ENCODE measurements at regions not wholly inside any gene's neighbourhood (a gene's known extent, or its start where the extent isn't known, plus 50 kb on each side); places are given as distances from the start of the nearest gene placed in this dataset.

DNA sequence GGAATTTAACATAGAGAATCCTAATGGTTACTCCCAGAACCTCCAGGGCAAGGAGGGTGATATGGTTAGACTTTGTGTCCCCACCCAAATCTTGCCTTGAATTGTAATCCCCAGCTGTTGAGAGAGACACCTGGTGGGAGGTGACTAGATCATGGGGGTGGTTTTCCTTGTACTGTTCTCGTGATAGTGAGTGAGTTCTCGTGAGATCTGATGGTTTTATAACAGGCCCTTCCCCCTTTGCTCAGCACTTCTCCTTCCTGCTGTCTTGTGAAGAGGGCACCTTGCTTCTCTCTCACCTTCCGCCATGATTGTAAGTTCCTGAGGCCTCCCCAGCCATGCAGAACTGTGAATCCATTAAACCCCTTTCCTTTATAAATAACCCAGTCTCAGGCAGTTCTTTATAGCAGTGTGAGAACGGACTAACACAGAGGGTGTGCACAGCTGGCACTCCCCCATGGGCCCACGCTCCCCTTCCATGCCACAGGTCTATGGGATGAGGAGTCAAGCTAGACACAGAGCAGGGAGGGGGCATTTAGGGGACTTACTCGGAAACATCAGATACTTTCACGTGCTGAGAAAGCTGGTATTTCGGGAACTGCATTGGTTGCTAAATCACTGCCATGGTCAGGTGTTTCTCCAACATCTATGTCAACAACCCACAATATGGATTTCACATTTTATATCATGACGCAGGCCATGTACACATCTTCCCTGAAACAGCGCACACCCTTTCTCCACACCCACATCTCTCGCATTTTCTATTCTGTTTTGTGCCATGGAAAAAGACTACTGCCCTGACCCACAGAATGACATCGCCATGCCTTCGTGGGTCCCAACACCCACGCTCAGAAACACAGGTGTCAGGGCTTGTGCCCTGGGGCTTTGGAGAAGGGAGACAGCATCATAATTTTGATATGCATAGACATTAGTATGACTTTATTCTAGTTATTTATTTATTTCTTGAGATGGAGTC lies 199.1 kb upstream of the GSE1 start:
- Histone ChIP-seq H3K4me3 (no peak overlapping the region), H3K36me3 (replicated peaks in 1 of 2; ENCODE audit: insufficient read depth in 1 of 2, low read depth in 2 of 2) (no peaks in the 10 kb centered on the region), H3K27me3 (no peaks in the 10 kb centered on the region), H3K27ac (no peak overlapping the region), H3K4me1 (peaks cover 4% of the 10 kb centered on the region), H3K9me3 (no peaks in the 10 kb centered on the region)
- intact Hi-C loops (cut with DNase I): no loop called here
- ATAC-seq (no peak), DNase-seq (no peak)
- TF ChIP-seq POLR2A (IDR thresholded peaks at IDR 0.05): no peak
- TF ChIP-seq, protein P1, sequence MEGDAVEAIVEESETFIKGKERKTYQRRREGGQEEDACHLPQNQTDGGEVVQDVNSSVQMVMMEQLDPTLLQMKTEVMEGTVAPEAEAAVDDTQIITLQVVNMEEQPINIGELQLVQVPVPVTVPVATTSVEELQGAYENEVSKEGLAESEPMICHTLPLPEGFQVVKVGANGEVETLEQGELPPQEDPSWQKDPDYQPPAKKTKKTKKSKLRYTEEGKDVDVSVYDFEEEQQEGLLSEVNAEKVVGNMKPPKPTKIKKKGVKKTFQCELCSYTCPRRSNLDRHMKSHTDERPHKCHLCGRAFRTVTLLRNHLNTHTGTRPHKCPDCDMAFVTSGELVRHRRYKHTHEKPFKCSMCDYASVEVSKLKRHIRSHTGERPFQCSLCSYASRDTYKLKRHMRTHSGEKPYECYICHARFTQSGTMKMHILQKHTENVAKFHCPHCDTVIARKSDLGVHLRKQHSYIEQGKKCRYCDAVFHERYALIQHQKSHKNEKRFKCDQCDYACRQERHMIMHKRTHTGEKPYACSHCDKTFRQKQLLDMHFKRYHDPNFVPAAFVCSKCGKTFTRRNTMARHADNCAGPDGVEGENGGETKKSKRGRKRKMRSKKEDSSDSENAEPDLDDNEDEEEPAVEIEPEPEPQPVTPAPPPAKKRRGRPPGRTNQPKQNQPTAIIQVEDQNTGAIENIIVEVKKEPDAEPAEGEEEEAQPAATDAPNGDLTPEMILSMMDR (IDR thresholded peaks at IDR 0.05): no peak
- 94 to 95% methylated on average over 14 of the region's 14 CpGs for WGBS, 2 donors

DNA sequence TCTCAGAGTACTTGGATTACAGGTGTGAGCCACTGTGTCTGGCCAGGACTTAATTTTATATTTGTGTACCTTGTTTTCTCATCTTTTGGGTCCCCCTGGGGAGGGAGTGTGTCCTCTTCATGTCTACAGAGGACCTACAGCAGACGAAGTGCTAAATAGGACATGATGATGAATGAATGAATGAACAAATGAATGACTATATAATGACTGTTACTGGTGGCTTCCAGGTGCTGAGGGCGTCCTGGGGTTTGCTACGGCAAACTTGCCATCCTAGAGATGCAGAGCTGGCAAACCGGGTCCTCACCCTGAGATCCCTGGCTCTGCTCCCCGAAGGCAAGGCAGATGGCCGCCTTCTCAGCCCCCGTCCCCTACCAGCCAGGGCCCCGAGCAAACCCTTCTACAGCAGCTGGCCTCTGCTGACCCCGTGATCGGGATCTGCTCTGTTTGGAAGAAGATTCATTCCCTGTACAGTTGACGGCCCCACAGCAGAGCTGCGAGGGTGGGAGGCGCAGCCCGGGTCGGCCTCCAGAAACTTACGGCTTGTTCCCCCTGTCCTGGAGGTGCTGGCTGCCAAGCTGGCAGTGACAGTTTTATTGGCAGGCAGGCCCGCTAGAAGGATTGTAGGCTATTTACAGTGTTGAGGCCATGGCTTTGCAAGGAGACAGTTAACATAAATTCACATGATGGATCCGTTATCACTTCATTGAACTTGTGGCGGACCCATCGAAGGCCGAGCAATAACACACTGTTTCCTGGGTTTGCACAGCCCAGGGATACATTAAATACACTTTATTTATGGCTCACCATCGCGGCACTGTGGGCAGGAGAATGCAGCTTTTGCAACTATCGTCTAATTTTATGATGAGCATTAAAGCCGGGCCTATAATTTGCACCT lies 197.7 kb upstream of the GSE1 start:
- Histone ChIP-seq H3K4me3 (no peak overlapping the region), H3K27ac (no peak overlapping the region), H3K36me3 (replicated peaks in 1 of 2; ENCODE audit: insufficient read depth in 1 of 2, low read depth in 2 of 2) (no peaks in the 10 kb centered on the region), H3K9me3 (no peaks in the 10 kb centered on the region), H3K4me1 (peaks cover 6% of the 10 kb centered on the region), H3K27me3 (no peaks in the 10 kb centered on the region)
- intact Hi-C loops (cut with DNase I): no loop called here
- 69 to 72% methylated on average over 22 to 25 of the region's 25 CpGs for WGBS, 2 donors
- ATAC-seq: no peak
- DNase-seq: peak; percentile 2 to 35 (median 16)
- TF ChIP-seq POLR2A (IDR thresholded peaks at IDR 0.05): no peak
- TF ChIP-seq, protein P1 (IDR thresholded peaks at IDR 0.05): no peak

DNA sequence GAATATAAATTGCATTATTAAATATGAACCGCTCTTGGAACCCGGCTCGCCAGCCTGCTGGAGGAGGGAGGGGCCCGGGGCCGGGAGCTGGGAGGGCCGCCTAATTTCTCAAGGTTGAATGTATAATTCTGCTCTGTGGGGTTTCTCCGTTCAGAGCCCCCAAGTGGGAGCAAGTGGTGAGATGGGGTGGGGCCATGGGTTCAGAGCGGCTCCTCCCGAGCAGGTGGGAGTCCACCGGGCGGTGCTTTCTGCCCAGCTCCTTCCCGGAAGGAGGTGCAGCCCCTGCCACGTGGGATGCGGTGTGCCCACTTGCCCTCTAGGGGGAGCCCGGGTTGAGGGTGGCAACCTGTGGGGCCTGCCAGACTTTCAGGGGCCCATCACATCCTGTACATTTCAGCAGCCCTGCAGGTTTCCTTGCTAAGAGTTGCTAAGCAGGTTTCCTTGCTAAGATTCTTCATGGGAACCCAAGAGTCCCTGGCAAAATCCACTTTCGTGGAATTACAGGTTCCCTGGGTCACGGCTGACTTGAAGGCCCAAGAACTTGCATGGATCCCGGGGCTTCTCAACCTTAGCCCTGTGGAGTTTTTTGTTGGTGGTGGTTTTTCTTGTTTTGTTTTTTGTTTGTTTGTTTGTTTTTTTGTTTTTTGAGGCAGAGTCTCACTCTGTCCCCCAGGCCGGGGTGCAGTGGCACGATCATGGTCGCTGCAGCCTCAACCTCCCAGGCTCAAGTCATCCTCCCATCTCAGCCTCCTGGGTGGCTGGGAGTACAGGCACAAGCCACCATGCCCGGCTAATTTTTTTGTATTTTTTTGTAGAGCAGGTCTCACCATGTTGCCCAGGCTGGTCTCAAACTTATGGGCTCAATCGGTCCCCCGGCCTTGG lies 196.7 kb upstream of the GSE1 start:
- no peaks in the 10 kb centered on the region for H3K27me3 ChIP-seq
- 47 to 56% methylated on average over 20 to 24 of the region's 24 CpGs for WGBS, 2 donors

More for the DNA sequence above, 196.7 kb upstream of the GSE1 start:
- DNase-seq (peak; percentile 80 to 82 (median 82)), ATAC-seq (peak; percentile 81)
- TF ChIP-seq POLR2A (IDR thresholded peaks at IDR 0.05): no peak
- TF ChIP-seq, protein P1 (IDR thresholded peaks at IDR 0.05): peak; percentile 50 to 87 (median 77)
- peaks cover 16% of the 10 kb centered on the region for H3K4me1 ChIP-seq
- no peaks in the 10 kb centered on the region for H3K36me3 ChIP-seq (replicated peaks in 1 of 2; ENCODE audit: insufficient read depth in 1 of 2, low read depth in 2 of 2)
- no peaks in the 10 kb centered on the region for H3K9me3 ChIP-seq
- intact Hi-C loops (cut with DNase I): no loop called here
- H3K27ac ChIP-seq: peak overlapping the region in 1 of 4 donors; percentile 36
- H3K4me3 ChIP-seq: no peak overlapping the region

Data from body of pancreas (tissue), 4 donors.